HG03139 (cell line): ENCODE measurements at regions not wholly inside any gene's neighbourhood (a gene's known extent, or its start where the extent isn't known, plus 50 kb on each side); places are given as distances from the start of the nearest gene placed in this dataset.
"Not testable (repeated sequence)": the region's sequence is repeated elsewhere in the genome, so short reads cannot be mapped to it uniquely, and the experiment has no call there.

Source experiments
- ATAC-seq: cut with Tn5 transposase; IDR thresholded peaks from one replicate; pipeline ENCODE4 v1.9.1; 2021; ENCODE audit not compliant: unreplicated experiment

DNA sequence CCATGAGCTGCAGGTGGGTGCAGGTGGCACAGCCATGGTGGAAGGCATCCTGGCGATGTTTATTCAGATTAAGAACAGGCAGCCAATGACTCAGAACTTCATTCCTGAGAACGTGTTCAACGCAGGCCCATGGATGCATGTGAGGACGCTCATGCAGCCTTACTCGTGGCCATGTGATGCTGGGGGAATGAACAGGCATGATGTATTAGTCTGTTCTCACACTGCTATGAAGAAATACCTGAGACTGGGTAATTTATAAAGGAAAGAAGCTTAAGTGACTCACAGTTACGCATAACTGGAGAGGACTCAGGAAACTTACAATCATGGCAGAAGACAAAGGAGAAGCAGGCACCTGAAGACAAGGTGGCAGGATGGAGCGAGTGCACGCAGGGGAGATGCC lies 146.6 kb downstream of the RNASET2 start:
- ATAC-seq, result no peak

DNA sequence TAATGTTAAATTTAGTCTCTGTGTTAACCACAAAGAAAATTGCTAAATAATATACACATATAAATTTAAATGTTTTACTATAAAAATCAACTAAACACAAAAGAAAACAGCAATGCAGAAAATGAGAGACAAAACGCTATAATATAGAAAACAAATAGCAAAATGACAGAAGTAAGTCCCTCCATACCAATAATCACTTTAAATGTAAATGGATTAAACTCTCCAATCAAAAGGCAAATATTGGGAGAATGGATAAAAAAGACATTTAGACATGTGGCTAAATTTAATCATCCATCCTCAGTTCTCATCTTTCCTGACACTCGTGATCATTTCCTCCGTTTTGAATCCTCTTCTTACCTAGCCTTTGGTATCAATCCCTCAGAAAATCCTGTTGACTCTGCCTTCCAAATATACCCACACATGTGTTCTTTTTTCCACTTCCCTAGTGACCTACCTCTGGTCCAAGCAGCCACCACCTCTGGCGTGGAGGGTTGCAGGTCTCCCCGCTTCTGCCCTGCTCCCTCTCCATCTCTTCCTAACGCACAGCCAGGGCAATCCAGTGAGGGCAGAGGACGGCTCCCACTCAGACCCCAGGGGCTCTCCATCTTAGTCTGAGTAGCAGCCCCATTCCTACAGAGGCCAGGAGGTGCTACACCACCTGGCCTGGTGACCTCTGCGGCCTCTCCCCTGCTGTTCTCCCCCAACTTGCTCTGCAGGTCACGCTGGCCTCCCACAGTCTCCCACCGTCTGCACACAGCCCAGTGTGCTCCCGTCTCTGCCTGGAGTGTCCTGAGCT lies 149.2 kb downstream of the RNASET2 start:
- ATAC-seq, result no peak

DNA sequence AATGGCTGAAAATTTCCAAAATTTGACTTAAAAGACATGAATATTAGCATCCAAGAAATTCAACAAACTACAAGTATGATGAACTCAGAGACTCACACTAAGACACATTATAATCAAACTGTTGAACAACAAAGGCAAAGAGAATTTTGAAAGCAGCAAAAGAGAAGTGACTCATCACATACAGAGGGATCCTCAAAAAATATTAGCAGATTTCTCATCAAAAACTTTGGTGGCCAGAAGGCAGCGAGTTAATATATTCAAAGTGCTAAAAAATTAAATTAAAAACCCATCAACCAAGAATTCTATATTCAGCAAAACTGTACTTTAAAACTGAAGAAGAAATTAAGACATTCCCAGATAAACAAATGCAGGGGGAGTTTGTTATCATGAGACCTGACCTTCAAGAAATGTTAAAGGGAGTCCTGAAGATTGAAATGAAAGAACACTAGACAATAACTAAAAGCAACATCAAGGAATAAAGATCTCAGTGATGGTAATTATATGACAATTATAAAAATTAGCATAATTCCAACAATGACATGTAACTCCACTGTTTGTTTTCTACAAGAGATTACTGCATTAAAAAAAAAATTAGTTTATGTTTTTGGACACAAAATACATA lies 150.0 kb downstream of the RNASET2 start:
- no peak for ATAC-seq

- no peak for ATAC-seq
Observed at GRCh38 chr6:166803471-166803870, 152.9 kb downstream of the RNASET2 start.

DNA sequence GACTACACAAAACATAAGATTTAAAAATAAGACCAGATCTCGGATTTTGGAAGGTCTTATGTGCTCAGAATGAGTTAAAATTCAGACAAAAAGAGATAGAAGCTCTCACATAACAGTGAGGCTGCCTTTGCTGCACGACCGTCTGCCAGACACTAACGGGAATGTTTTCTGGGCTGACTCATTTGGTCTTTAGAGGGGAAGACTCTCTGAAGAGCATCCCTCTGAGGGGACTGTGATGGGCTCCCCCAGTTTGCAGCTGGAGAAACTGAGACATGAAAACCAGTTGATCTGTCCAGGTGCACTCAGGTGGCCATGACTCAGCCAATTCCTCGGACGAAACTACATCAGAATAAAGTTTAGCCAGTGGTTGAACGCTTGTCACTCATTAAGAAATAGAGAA lies 153.9 kb downstream of the RNASET2 start:
- ATAC-seq, result no peak

GRCh38 chr6:166800137-166800536 lies 156.2 kb downstream of the RNASET2 start:
- no peak for ATAC-seq

- ATAC-seq, result no peak
Observed at GRCh38 chr6:166798652-166799051, 157.7 kb downstream of the RNASET2 start.

DNA sequence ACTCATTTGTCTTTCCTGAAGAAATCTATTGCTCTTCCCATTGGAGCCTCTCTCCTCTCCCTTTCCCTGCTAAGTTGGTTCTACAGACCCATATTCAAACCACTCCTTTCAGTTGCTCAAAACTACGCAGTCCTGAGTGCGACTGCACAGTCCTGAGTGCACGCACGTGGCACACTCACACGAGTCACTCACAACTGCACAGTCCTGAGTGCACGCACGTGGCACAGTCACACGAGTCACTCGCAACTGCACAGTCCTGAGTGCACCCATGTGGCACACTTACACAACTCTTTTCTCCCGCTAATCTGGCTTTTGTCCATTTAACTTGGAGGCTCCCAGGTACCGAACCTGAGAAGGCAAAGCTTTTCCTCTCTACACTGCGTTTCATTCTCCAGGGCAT lies 159.7 kb downstream of the RNASET2 start:
- no peak for ATAC-seq

- ATAC-seq, result no peak
Observed at GRCh38 chr6:166795879-166796278, 160.5 kb downstream of the RNASET2 start.

GRCh38 chr6:166790808-166791207 lies 163.8 kb upstream of the RPS6KA2 start:
- not testable (repeated sequence) for ATAC-seq

DNA sequence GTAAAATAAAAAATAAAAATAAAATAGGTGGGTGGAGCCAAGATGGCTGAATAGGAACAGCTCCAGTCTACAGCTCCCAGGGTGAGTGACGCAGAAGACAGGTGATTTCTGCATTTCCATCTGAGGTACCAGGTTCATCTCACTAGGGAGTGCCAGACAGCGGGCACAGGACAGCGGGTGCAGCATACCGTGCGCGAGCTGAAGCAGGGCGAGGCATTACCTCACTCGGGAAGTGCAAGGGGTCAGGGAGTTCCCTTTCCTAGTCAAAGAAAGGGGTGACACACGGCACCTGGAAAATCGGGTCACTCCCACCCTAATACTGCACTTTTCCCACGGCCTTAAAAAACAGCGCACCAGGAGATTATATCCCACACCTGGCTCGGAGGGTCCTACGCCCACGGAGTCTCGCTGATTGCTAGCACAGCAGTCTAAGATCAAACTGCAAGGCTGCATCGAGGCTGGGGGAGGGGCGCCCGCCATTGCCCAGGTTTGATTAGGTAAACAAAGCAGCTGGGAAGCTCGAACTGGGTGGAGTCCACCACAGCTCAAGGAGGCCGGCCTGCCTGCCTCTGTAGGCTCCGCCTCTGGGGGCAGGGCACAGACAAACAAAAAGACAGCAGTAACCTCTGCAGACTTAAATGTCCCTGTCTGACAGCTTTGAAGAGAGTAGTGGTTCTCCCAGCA lies 161.9 kb upstream of the RPS6KA2 start:
- not testable (repeated sequence) for ATAC-seq

DNA sequence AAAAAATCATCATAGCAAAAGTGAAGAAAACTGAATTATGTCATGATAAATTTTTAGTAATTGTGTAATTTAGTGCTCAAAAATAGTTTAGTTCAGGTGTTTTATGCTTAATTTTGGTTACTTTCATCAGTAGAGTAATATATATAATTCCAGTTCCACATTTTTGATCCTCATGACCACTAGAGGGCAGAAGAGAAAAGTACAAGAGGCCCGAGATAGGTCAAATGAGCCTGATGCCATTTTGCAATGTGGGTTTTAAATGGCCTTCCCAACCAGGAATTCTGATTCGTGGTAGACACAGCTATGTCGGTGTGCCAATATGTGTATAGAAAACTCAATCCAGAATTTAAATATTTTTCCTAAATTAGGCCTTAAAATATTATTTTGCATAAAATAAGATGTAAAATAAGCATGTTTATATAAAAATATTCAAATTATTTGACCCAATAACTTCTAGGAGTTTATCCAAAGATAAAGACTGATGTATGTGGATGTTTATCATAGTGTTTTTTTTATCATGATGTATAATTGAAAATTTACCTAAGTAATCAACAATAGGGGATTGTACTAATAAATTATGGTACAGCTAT lies 159.7 kb upstream of the RPS6KA2 start:
- no peak for ATAC-seq

GRCh38 chr6:166785131-166785530 lies 158.1 kb upstream of the RPS6KA2 start:
- no peak for ATAC-seq

- ATAC-seq, result no peak
Observed at GRCh38 chr6:166784691-166785090, 157.6 kb upstream of the RPS6KA2 start.

GRCh38 chr6:166782520-166782919 lies 155.5 kb upstream of the RPS6KA2 start:
- no peak for ATAC-seq

GRCh38 chr6:166781331-166781730 lies 154.3 kb upstream of the RPS6KA2 start:
- ATAC-seq, result no peak

DNA sequence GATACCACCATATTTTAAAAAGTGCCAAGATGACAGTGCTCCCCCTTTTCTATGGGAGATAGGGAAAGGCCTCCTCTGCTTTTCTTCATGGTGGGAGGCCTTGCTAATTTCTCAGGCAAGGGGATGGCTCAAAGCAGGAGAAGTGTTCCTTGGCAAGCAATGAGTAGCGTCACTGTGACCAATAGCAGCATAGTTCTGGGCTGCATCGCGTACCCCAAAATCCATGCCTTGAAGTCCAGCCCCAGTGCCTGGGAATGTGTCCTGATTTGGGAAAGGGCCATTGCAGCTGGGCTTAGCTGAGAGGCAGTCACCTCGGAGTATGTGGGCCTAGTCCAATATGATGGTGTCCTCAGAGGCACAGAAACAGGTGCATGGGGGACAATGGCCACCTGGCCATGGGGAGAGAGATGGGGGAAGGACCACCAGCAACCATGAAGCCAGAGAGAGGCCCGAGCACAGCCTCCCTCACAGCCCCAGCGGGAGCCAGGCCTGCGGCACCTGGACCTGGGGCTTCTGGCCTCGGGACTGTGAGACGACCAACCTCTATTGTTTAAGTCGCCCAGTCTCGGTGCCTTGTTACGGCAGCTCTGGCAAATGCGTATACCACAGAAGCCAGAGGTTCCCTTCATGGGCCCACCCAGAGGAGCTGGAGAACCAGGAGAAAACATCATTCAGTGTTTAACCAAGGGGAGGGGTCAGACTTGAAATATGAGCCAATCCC lies 153.1 kb upstream of the RPS6KA2 start:
- no peak for ATAC-seq

DNA sequence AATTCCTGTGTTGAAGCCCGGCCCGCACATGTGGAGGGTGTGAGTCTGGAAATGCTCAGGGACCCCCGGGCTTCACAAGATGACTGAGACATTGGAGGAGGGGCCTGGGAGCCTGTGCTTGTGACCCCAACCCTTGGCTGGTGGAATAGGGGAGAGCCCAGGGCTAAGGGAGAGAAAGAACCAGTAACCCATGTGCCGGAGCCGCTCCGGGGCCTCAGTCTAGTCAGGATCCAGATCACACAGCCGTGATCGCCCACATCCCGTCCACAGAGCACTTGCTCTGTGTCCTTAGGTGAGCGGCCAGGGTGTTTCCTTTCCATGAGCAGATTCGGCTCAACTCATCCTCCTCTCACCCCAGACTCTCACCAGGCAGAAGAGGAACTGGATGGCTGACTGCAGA lies 152.3 kb upstream of the RPS6KA2 start:
- no peak for ATAC-seq

- ATAC-seq, result no peak
Observed at GRCh38 chr6:166778776-166779175, 151.7 kb upstream of the RPS6KA2 start.

- no peak for ATAC-seq
Observed at GRCh38 chr6:166778046-166778445, 151.0 kb upstream of the RPS6KA2 start.

- no peak for ATAC-seq
Observed at GRCh38 chr6:166777096-166777630, 150.1 kb upstream of the RPS6KA2 start.
